Neural cell (in vitro differentiated cells): ENCODE measurements at regions not wholly inside any gene's neighbourhood (a gene's known extent, or its start where the extent isn't known, plus 50 kb on each side); places are given as distances from the start of the nearest gene placed in this dataset.
"Not testable (repeated sequence)": the region's sequence is repeated elsewhere in the genome, so short reads cannot be mapped to it uniquely, and the experiment has no call there.

Experiments
- H2AFZ ChIP-seq: fragments of 200-600, 300-800 bp; sonication (generic), shearing (Covaris generic); 2 replicates; pipeline ENCODE4 v1.6.0; 2014; ENCODE audit warnings: low read depth, mild to moderate bottlenecking, antibody characterized with exemption, low read length, moderate library complexity
- H3F3A ChIP-seq: fragments of 200-600 bp; shearing (Covaris generic); 2 replicates; pipeline ENCODE4 v1.6.1; 2016; ENCODE audit warnings: mild to moderate bottlenecking, moderate library complexity, mixed read lengths, antibody characterized with exemption, low read length; ENCODE audit not compliant: insufficient read depth, poor library complexity, severe bottlenecking
- H3K27ac ChIP-seq: fragments of 200-600, 300-800 bp; sonication (generic), shearing (Covaris generic); 2 replicates; pipeline ENCODE4 v1.5.1; 2014; ENCODE audit warnings: mild to moderate bottlenecking, low read length, moderate library complexity
- H3K27me3 ChIP-seq: fragments of 300-800, 200-600 bp; sonication (generic), shearing (Covaris generic); 2 replicates; pipeline ENCODE4 v1.6.0; 2014; ENCODE audit warnings: mild to moderate bottlenecking, low read depth, low read length, moderate library complexity; ENCODE audit not compliant: insufficient read depth
- H3K36me3 ChIP-seq: fragments of 300-800, 200-600 bp; sonication (generic), shearing (Covaris generic); 2 replicates; pipeline ENCODE4 v1.5.1; 2014; ENCODE audit warnings: mild to moderate bottlenecking, antibody characterized with exemption, low read length, moderate library complexity; ENCODE audit not compliant: insufficient read depth
- H3K4me2 ChIP-seq: fragments of 300-800, 200-600 bp; sonication (generic), shearing (Covaris generic); 2 replicates; pipeline ENCODE4 v1.6.0; 2014; ENCODE audit warnings: mild to moderate bottlenecking, low read length
- H3K4me3 ChIP-seq: fragments of 300-800, 200-600 bp; sonication (generic), shearing (Covaris generic); 2 replicates; pipeline ENCODE4 v1.5.1; 2014; ENCODE audit warnings: mild to moderate bottlenecking, low read length, moderate library complexity
- H3K79me2 ChIP-seq: fragments of 200-600 bp; shearing (Covaris generic); replicated peaks from 2 replicates; pipeline ENCODE4 v1.6.0; 2014; ENCODE audit warnings: mild to moderate bottlenecking, low read length, moderate library complexity; ENCODE audit not compliant: insufficient read depth
- H3K9ac ChIP-seq: fragments of 300-800, 200-600 bp; sonication (generic), shearing (Covaris generic); 2 replicates; pipeline ENCODE4 v1.6.1; 2016; ENCODE audit warnings: mild to moderate bottlenecking, low read length, mixed read lengths
- H3K9me2 ChIP-seq: fragments of 200-600 bp; shearing (Covaris generic); 2 replicates; pipeline ENCODE4 v1.6.1; 2016; ENCODE audit warnings: mild to moderate bottlenecking, low read length, mixed read lengths; ENCODE audit not compliant: insufficient read depth
- H3K9me3 ChIP-seq: fragments of 200-600, 300-800 bp; sonication (generic), shearing (Covaris generic); 2 replicates; pipeline ENCODE4 v1.6.1; 2016; ENCODE audit warnings: mild to moderate bottlenecking, mixed run types, low read length, moderate library complexity, mixed read lengths
- H4K20me1 ChIP-seq: fragments of 200-600 bp; shearing (Covaris generic); 2 replicates; pipeline ENCODE4 v1.6.1; 2016; ENCODE audit warnings: mild to moderate bottlenecking, mixed run types; ENCODE audit not compliant: insufficient read depth
- CTCF ChIP-seq: fragments of 450-650 bp; IDR thresholded peaks from 2 replicates; pipeline ENCODE4 v1.5.1; 2014; ENCODE audit warnings: antibody characterized with exemption, mild to moderate bottlenecking, moderate library complexity; ENCODE audit not compliant: poor library complexity, severe bottlenecking
- EP300 ChIP-seq: fragments of 450-650 bp; conservative IDR thresholded peaks from 2 replicates; pipeline ENCODE4 v1.6.1; 2014; ENCODE audit warnings: antibody characterized with exemption, mild to moderate bottlenecking, moderate library complexity; ENCODE audit not compliant: poor library complexity, severe bottlenecking
- EZH2 ChIP-seq: fragments of 200-600, 300-800 bp; shearing (Covaris generic), sonication (generic); IDR thresholded peaks from 2 replicates; pipeline ENCODE4 v1.6.1; 2014; ENCODE audit warnings: antibody characterized with exemption, low read length, borderline replicate concordance, mild to moderate bottlenecking; ENCODE audit not compliant: insufficient read depth, poor library complexity, severe bottlenecking
- MXI1 ChIP-seq: fragments of 450-650 bp; conservative IDR thresholded peaks from 2 replicates; pipeline ENCODE4 v1.6.1; 2014; ENCODE audit warnings: antibody characterized with exemption, mild to moderate bottlenecking; ENCODE audit not compliant: poor library complexity, severe bottlenecking
- POLR2AphosphoS5 ChIP-seq: IDR thresholded peaks from 2 replicates; pipeline ENCODE4 v1.6.1; 2012
- RAD21 ChIP-seq: fragments of 450-650 bp; conservative IDR thresholded peaks from 2 replicates; pipeline ENCODE4 v1.6.1; 2014; ENCODE audit warnings: antibody characterized with exemption, mild to moderate bottlenecking, moderate library complexity
- SMC3 ChIP-seq: fragments of 450-650 bp; conservative IDR thresholded peaks from 2 replicates; pipeline ENCODE4 v1.6.1; 2014; ENCODE audit warnings: antibody characterized with exemption, mild to moderate bottlenecking, moderate library complexity; ENCODE audit not compliant: poor library complexity
- TAF1 ChIP-seq: IDR thresholded peaks from 2 replicates; pipeline ENCODE4 v1.6.1; 2012; ENCODE audit warnings: low read depth
- TF ChIP-seq, protein P1 (sequence below): IDR thresholded peaks from 2 replicates; pipeline ENCODE4 v1.6.1; 2012; ENCODE audit warnings: borderline replicate concordance

DNA sequence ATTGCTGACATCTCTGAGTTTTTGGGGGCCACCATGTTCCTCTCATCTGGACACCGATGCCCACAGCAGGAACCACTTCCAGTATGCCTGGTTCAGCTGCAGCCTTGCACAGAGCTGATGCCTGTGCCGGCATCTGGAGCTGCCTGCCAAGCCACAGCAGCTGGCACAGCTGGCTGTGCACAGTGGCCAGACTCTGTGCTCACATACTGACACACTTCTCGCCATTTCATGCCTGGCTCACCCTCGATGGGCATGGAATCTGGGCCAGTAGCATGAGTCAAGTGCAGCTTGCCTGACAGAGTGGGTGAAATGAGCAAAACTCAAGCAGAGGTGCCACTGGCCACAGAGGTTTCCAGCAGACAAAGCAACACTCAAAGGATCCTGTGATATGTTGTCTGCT lies 863.4 kb downstream of the DNAH5 start:
- H2AFZ ChIP-seq = no peak overlapping the region
- no peak overlapping the region for H3K27ac ChIP-seq
- no peaks in the 10 kb centered on the region for H3K27me3 ChIP-seq
- no peaks in the 10 kb centered on the region for H3K36me3 ChIP-seq
- no peaks in the 10 kb centered on the region for H3F3A ChIP-seq
- H3K79me2 ChIP-seq = no peaks in the 10 kb centered on the region
- H3K9me3 ChIP-seq = no peaks in the 10 kb centered on the region
- H3K4me3 ChIP-seq = no peak overlapping the region
- no peak overlapping the region for H3K4me2 ChIP-seq
- no peaks in the 10 kb centered on the region for H3K9me2 ChIP-seq
- TF ChIP-seq RAD21 (no peak), EZH2 (no peak), CTCF (no peak), SMC3 (no peak), POLR2AphosphoS5 (no peak), TAF1 (no peak), EP300 (no peak), MXI1 (no peak)
- TF ChIP-seq, protein P1, sequence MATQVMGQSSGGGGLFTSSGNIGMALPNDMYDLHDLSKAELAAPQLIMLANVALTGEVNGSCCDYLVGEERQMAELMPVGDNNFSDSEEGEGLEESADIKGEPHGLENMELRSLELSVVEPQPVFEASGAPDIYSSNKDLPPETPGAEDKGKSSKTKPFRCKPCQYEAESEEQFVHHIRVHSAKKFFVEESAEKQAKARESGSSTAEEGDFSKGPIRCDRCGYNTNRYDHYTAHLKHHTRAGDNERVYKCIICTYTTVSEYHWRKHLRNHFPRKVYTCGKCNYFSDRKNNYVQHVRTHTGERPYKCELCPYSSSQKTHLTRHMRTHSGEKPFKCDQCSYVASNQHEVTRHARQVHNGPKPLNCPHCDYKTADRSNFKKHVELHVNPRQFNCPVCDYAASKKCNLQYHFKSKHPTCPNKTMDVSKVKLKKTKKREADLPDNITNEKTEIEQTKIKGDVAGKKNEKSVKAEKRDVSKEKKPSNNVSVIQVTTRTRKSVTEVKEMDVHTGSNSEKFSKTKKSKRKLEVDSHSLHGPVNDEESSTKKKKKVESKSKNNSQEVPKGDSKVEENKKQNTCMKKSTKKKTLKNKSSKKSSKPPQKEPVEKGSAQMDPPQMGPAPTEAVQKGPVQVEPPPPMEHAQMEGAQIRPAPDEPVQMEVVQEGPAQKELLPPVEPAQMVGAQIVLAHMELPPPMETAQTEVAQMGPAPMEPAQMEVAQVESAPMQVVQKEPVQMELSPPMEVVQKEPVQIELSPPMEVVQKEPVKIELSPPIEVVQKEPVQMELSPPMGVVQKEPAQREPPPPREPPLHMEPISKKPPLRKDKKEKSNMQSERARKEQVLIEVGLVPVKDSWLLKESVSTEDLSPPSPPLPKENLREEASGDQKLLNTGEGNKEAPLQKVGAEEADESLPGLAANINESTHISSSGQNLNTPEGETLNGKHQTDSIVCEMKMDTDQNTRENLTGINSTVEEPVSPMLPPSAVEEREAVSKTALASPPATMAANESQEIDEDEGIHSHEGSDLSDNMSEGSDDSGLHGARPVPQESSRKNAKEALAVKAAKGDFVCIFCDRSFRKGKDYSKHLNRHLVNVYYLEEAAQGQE = no peak
- H4K20me1 ChIP-seq = no peaks in the 10 kb centered on the region
- H3K9ac ChIP-seq = no peak overlapping the region

GRCh38 chr5:13072936-13073335 lies 871.6 kb downstream of the DNAH5 start:
- H3K9ac ChIP-seq, H3K27me3 ChIP-seq, H4K20me1 ChIP-seq, H3K79me2 ChIP-seq, H3K9me3 ChIP-seq, H3K4me2 ChIP-seq, H2AFZ ChIP-seq, H3F3A ChIP-seq, H3K9me2 ChIP-seq, H3K27ac ChIP-seq, H3K36me3 ChIP-seq, H3K4me3 ChIP-seq: not testable (repeated sequence)

DNA sequence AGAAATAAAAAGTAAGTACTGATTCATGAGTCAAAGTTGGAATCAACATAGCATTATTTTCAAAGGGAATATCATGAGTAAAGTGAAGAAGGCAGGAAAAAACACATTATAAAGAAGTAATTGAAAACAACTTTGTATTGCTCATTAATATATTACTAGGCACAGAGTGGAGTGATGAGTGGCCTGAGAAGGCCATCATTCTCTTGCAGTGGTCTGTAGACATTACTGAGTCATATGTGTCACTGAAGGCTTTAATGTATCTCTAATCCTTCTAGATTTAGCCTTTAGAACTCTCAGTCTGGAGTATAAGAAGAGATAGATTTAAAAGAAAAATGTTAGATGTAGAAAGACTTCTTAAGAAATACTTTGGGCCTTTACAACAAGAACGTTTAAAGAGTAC lies 881.4 kb downstream of the DNAH5 start:
- Histone ChIP-seq H4K20me1 (no peaks in the 10 kb centered on the region), H3K27me3 (no peaks in the 10 kb centered on the region), H3K9me2 (no peaks in the 10 kb centered on the region), H3K4me3 (no peak overlapping the region), H3K9me3 (no peaks in the 10 kb centered on the region), H2AFZ (no peak overlapping the region), H3K4me2 (no peak overlapping the region), H3K36me3 (no peaks in the 10 kb centered on the region), H3K79me2 (no peaks in the 10 kb centered on the region), H3K9ac (no peak overlapping the region), H3F3A (no peaks in the 10 kb centered on the region), H3K27ac (no peak overlapping the region)
- no peak for TF ChIP-seq TAF1
